Kidney tubule cell (primary cell): ENCODE measurements at regions not wholly inside any gene's neighbourhood (a gene's known extent, or its start where the extent isn't known, plus 50 kb on each side); places are given as distances from the start of the nearest gene placed in this dataset.
A peak's percentile ranks its signal among the peaks of the same experiment; 100 is the strongest.

Experiments
- DNase-seq: peaks from one replicate; pipeline ENCODE4 v3.0.0-alpha.2; 2018; ENCODE audit warnings: low spot score

GRCh38 chr6:9405369-9405768 lies 970.0 kb upstream of the SLC35B3 start:
- peak; percentile 82 for DNase-seq

GRCh38 chr6:9404351-9405146 lies 969.2 kb upstream of the SLC35B3 start:
- no peak for DNase-seq

- DNase-seq = no peak
These were observed 968.4 kb upstream of the SLC35B3 start for GRCh38 chr6:9403736-9404135.

- no peak for DNase-seq
These were observed 966.6 kb upstream of the SLC35B3 start for GRCh38 chr6:9401960-9402359.

- DNase-seq = no peak
These were observed 964.6 kb upstream of the SLC35B3 start for GRCh38 chr6:9399916-9400315.

- peak; percentile 4 for DNase-seq
These were observed 963.5 kb upstream of the SLC35B3 start for GRCh38 chr6:9398767-9399373.

- DNase-seq = peak; percentile 11
These were observed 962.9 kb upstream of the SLC35B3 start for GRCh38 chr6:9398071-9398766.

GRCh38 chr6:9388596-9388995 lies 953.3 kb upstream of the SLC35B3 start:
- DNase-seq = no peak

GRCh38 chr6:9380568-9380967 lies 945.2 kb upstream of the SLC35B3 start:
- DNase-seq = no peak

GRCh38 chr6:9373308-9373707 lies 938.0 kb upstream of the SLC35B3 start:
- no peak for DNase-seq

- DNase-seq = no peak
These were observed 935.1 kb upstream of the SLC35B3 start for GRCh38 chr6:9370480-9370879.

GRCh38 chr6:9365378-9365777 lies 930.0 kb upstream of the SLC35B3 start:
- no peak for DNase-seq

- no peak for DNase-seq
These were observed 926.4 kb upstream of the SLC35B3 start for GRCh38 chr6:9361749-9362148.

- peak; percentile 69 for DNase-seq
These were observed 925.5 kb upstream of the SLC35B3 start for GRCh38 chr6:9360881-9361280.

GRCh38 chr6:9347608-9348007 lies 912.3 kb upstream of the SLC35B3 start:
- no peak for DNase-seq

- DNase-seq = no peak
These were observed 911.6 kb upstream of the SLC35B3 start for GRCh38 chr6:9346923-9347322.

- no peak for DNase-seq
These were observed 900.1 kb upstream of the SLC35B3 start for GRCh38 chr6:9335431-9335830.

- no peak for DNase-seq
These were observed 899.6 kb upstream of the SLC35B3 start for GRCh38 chr6:9334979-9335378.

GRCh38 chr6:9332241-9332780 lies 897.0 kb upstream of the SLC35B3 start:
- no peak for DNase-seq

GRCh38 chr6:9316831-9317230 lies 881.5 kb upstream of the SLC35B3 start:
- DNase-seq = no peak

GRCh38 chr6:9315966-9316650 lies 880.8 kb upstream of the SLC35B3 start:
- DNase-seq = no peak

GRCh38 chr6:9308284-9308683 lies 872.9 kb upstream of the SLC35B3 start:
- DNase-seq = no peak
